ENCODE measurements at regions not wholly inside any gene's neighbourhood (a gene's known extent, or its start where the extent isn't known, plus 50 kb on each side); places are given as distances from the start of the nearest gene placed in this dataset.

- H3K27me3 Mint-ChIP-seq: peaks cover under 1 to 8% (median 3%) of the 10 kb centered on the region in 5 donors
- peaks cover 0 to 6% (median 0%) of the 10 kb centered on the region in 3 donors for H3K36me3 Mint-ChIP-seq
- DNase-seq (no peak), ATAC-seq (no peak)
- H3K4me1 Mint-ChIP-seq: no peaks in the 10 kb centered on the region
- POLR2A ChIA-PET: no interaction called here
- H3K9me3 Mint-ChIP-seq: peaks cover 0 to 19% (median 3%) of the 10 kb centered on the region in 9 donors
- H3K4me3 Mint-ChIP-seq: no peak overlapping the region
- no peak overlapping the region for H3K27ac Mint-ChIP-seq
These were observed 83.1 kb upstream of the HABP2 start for GRCh38 chr10:113469796-113470195.

- no peak for DNase-seq
- no peaks in the 10 kb centered on the region for H3K4me1 Mint-ChIP-seq
- peaks cover 0 to 6% (median 0%) of the 10 kb centered on the region in 3 donors for H3K36me3 Mint-ChIP-seq
- no peak overlapping the region for H3K4me3 Mint-ChIP-seq
- peaks cover 2 to 14% (median 6%) of the 10 kb centered on the region in 5 donors for H3K27me3 Mint-ChIP-seq
- peaks cover 0 to 19% (median 3%) of the 10 kb centered on the region in 9 donors for H3K9me3 Mint-ChIP-seq
- POLR2A ChIA-PET: no interaction called here
- ATAC-seq: no peak
- H3K27ac Mint-ChIP-seq: no peak overlapping the region
These were observed 82.2 kb upstream of the HABP2 start for GRCh38 chr10:113470372-113471240.

- H3K4me3 Mint-ChIP-seq: no peak overlapping the region
- DNase-seq: no peak
- H3K27ac Mint-ChIP-seq: no peak overlapping the region
- H3K9me3 Mint-ChIP-seq: peaks cover 0 to 19% (median 3%) of the 10 kb centered on the region in 9 donors
- peaks cover under 1 to 14% (median 6%) of the 10 kb centered on the region in 5 donors for H3K27me3 Mint-ChIP-seq
- ATAC-seq: no peak
- POLR2A ChIA-PET: no interaction called here
- no peaks in the 10 kb centered on the region for H3K4me1 Mint-ChIP-seq
- peaks cover 0 to 6% (median 0%) of the 10 kb centered on the region in 3 donors for H3K36me3 Mint-ChIP-seq
These were observed 81.4 kb upstream of the HABP2 start for GRCh38 chr10:113471241-113471996.

- Mint-ChIP-seq H3K27me3 (peaks cover 0 to 14% (median 6%) of the 10 kb centered on the region in 5 donors), H3K9me3 (peaks cover 0 to 19% (median 3%) of the 10 kb centered on the region in 9 donors), H3K27ac (no peak overlapping the region), H3K4me3 (no peak overlapping the region), H3K4me1 (no peaks in the 10 kb centered on the region), H3K36me3 (peaks cover 0 to 7% (median 0%) of the 10 kb centered on the region in 3 donors)
- DNase-seq: no peak
- ATAC-seq: no peak
- POLR2A ChIA-PET: no interaction called here
These were observed 79.8 kb upstream of the HABP2 start for GRCh38 chr10:113473011-113473410.

GRCh38 chr10:113473851-113474250 lies 79.0 kb upstream of the HABP2 start:
- Mint-ChIP-seq H3K9me3 (peaks cover 0 to 19% (median 7%) of the 10 kb centered on the region in 9 donors), H3K36me3 (peaks cover 0 to 13% (median 0%) of the 10 kb centered on the region in 3 donors), H3K4me3 (no peak overlapping the region), H3K27me3 (peaks cover 0 to 14% (median 6%) of the 10 kb centered on the region in 5 donors), H3K4me1 (no peaks in the 10 kb centered on the region), H3K27ac (no peak overlapping the region)
- ATAC-seq (no peak), DNase-seq (no peak)
- POLR2A ChIA-PET: no interaction called here

- Mint-ChIP-seq H3K27me3 (peaks cover 0 to 14% (median 6%) of the 10 kb centered on the region in 5 donors), H3K4me3 (no peak overlapping the region), H3K36me3 (peaks cover 0 to 18% (median 0%) of the 10 kb centered on the region in 3 donors), H3K4me1 (no peaks in the 10 kb centered on the region), H3K27ac (no peak overlapping the region), H3K9me3 (peaks cover 0 to 27% (median 12%) of the 10 kb centered on the region in 9 donors)
- DNase-seq: no peak
- POLR2A ChIA-PET: no interaction called here
- ATAC-seq: no peak
These were observed 78.1 kb upstream of the HABP2 start for GRCh38 chr10:113474752-113475151.

- Mint-ChIP-seq H3K36me3 (peaks cover 0 to 25% (median 0%) of the 10 kb centered on the region in 3 donors), H3K4me3 (no peak overlapping the region), H3K27me3 (peaks cover 0 to 14% (median 6%) of the 10 kb centered on the region in 5 donors), H3K27ac (no peak overlapping the region), H3K9me3 (peaks cover 2 to 33% (median 18%) of the 10 kb centered on the region in 9 donors), H3K4me1 (no peaks in the 10 kb centered on the region)
- no peak for DNase-seq
- POLR2A ChIA-PET: no interaction called here
- ATAC-seq: no peak
These were observed 77.5 kb upstream of the HABP2 start for GRCh38 chr10:113475381-113475807.

- POLR2A ChIA-PET: no interaction called here
- Mint-ChIP-seq H3K27me3 (peaks cover 0 to 14% (median 6%) of the 10 kb centered on the region in 5 donors), H3K4me3 (no peak overlapping the region), H3K27ac (no peak overlapping the region), H3K9me3 (peaks cover 2 to 40% (median 20%) of the 10 kb centered on the region in 9 donors), H3K36me3 (peaks cover 0 to 28% (median 0%) of the 10 kb centered on the region in 3 donors), H3K4me1 (no peaks in the 10 kb centered on the region)
- ATAC-seq (no peak), DNase-seq (no peak)
These were observed 76.7 kb upstream of the HABP2 start for GRCh38 chr10:113476191-113476590.

GRCh38 chr10:113476673-113477072 lies 76.2 kb upstream of the HABP2 start:
- ATAC-seq: no peak
- DNase-seq: no peak
- H3K27me3 Mint-ChIP-seq: peaks cover 0 to 14% (median 6%) of the 10 kb centered on the region in 5 donors
- peaks cover 0 to 28% (median 0%) of the 10 kb centered on the region in 3 donors for H3K36me3 Mint-ChIP-seq
- peaks cover 2 to 41% (median 21%) of the 10 kb centered on the region in 9 donors for H3K9me3 Mint-ChIP-seq
- H3K27ac Mint-ChIP-seq: no peak overlapping the region
- no peaks in the 10 kb centered on the region for H3K4me1 Mint-ChIP-seq
- no peak overlapping the region for H3K4me3 Mint-ChIP-seq
- POLR2A ChIA-PET: no interaction called here

- H3K27me3 Mint-ChIP-seq: peaks cover under 1 to 14% (median 6%) of the 10 kb centered on the region in 5 donors
- H3K9me3 Mint-ChIP-seq: peaks cover 2 to 46% (median 22%) of the 10 kb centered on the region in 9 donors
- no peak overlapping the region for H3K4me3 Mint-ChIP-seq
- ATAC-seq (no peak), DNase-seq (no peak)
- POLR2A ChIA-PET: no interaction called here
- H3K36me3 Mint-ChIP-seq: peaks cover 0 to 32% (median 0%) of the 10 kb centered on the region in 3 donors
- no peak overlapping the region for H3K27ac Mint-ChIP-seq
- H3K4me1 Mint-ChIP-seq: no peaks in the 10 kb centered on the region
These were observed 75.4 kb upstream of the HABP2 start for GRCh38 chr10:113477451-113477850.

GRCh38 chr10:113479346-113480080 lies 73.3 kb upstream of the HABP2 start:
- H3K4me3 Mint-ChIP-seq: no peak overlapping the region
- POLR2A ChIA-PET: no interaction called here
- DNase-seq (no peak), ATAC-seq (no peak)
- H3K9me3 Mint-ChIP-seq: peaks cover 2 to 41% (median 21%) of the 10 kb centered on the region in 9 donors
- H3K4me1 Mint-ChIP-seq: no peaks in the 10 kb centered on the region
- H3K27me3 Mint-ChIP-seq: peaks cover 2 to 19% (median 6%) of the 10 kb centered on the region in 5 donors
- no peak overlapping the region for H3K27ac Mint-ChIP-seq
- H3K36me3 Mint-ChIP-seq: peaks cover 0 to 26% (median 0%) of the 10 kb centered on the region in 3 donors

- no peak for ATAC-seq
- peaks cover 0 to 26% (median 0%) of the 10 kb centered on the region in 3 donors for H3K36me3 Mint-ChIP-seq
- no peak for DNase-seq
- H3K27ac Mint-ChIP-seq: no peak overlapping the region
- POLR2A ChIA-PET: no interaction called here
- no peaks in the 10 kb centered on the region for H3K4me1 Mint-ChIP-seq
- peaks cover 2 to 14% (median 3%) of the 10 kb centered on the region in 5 donors for H3K27me3 Mint-ChIP-seq
- H3K4me3 Mint-ChIP-seq: no peak overlapping the region
- peaks cover 2 to 41% (median 21%) of the 10 kb centered on the region in 9 donors for H3K9me3 Mint-ChIP-seq
These were observed 72.8 kb upstream of the HABP2 start for GRCh38 chr10:113480081-113480360.

Measured in naive thymus-derived CD8-positive, alpha-beta T cell (primary cell).